Body of pancreas (tissue), 4 donors: ENCODE measurements at regions not wholly inside any gene's neighbourhood (a gene's known extent, or its start where the extent isn't known, plus 50 kb on each side); places are given as distances from the start of the nearest gene placed in this dataset.

Source experiments
- ATAC-seq: fragments of 150-250 bp; one replicate; pipeline ENCODE4 v1.9.1; 2016
- DNase-seq, 4 donors: peaks; one replicate each; pipeline ENCODE4 v3.0.0-alpha.2; 2019
- H3K27ac ChIP-seq, 4 donors: fragments of 200-600 bp; sonication (generic); 1 replicate in 3 of 4; 2 replicates in 1 of 4; pipeline versions ENCODE4 v1.5.1 to v1.6.1; 2016 to 2019; ENCODE audit warnings: mild to moderate bottlenecking in 1 of 4, mixed read lengths in 1 of 4, moderate library complexity in 1 of 4
- H3K27me3 ChIP-seq, 2 donors: fragments of 200-600 bp; sonication (generic); one replicate each; pipeline ENCODE4 v1.6.0; 2016; ENCODE audit warnings: mild to moderate bottlenecking in 1 of 2
- H3K36me3 ChIP-seq, 2 donors: fragments of 200-600 bp; sonication (generic); replicated peaks in 1 of 2; 2 replicates each; pipeline ENCODE4 v1.5.1; 2016; ENCODE audit warnings: low read depth in 2 of 2; ENCODE audit not compliant: insufficient read depth in 1 of 2
- H3K4me1 ChIP-seq: fragments of 200-600 bp; sonication (generic); one replicate; pipeline ENCODE4 v1.6.0; 2016
- H3K4me3 ChIP-seq, 2 donors: fragments of 200-600 bp; sonication (generic); 1 replicate in 1 of 2; 2 replicates in 1 of 2; pipeline ENCODE4 v1.5.1; 2016 to 2019
- H3K9me3 ChIP-seq, 3 donors: fragments of 200-600 bp; sonication (generic); 1 replicate in 2 of 3; 2 replicates in 1 of 3; pipeline ENCODE4 v1.5.1; 2016
- POLR2A ChIP-seq, 3 donors: fragments of 450-650 bp; IDR thresholded peaks; one replicate each; pipeline ENCODE4 v1.6.1; 2016; ENCODE audit warnings: antibody characterized with exemption in 3 of 3, mild to moderate bottlenecking in 2 of 3
- WGBS, 2 donors: methylation state at CpG; one replicate each; pipeline ENCODE4 v1.1.5; 2017; 5-methylcytosine and 5-hydroxymethylcytosine counted together
- intact Hi-C: fragments of 100-400 bp; cut with DNase I; formaldehyde crosslinking; loops from one replicate; pipeline ENCODE4 v1.15.1; 2023
- TF ChIP-seq, protein P1 (sequence below), 7 experiments: fragments of 450-650 bp in 4 of 7; fragments of 200-600 bp in 3 of 7; sonication (generic) in 3 of 7; IDR thresholded peaks; one replicate each; pipeline ENCODE4 v1.5.1; 2016 to 2019; ENCODE audit warnings: antibody characterized with exemption in 7 of 7

DNA sequence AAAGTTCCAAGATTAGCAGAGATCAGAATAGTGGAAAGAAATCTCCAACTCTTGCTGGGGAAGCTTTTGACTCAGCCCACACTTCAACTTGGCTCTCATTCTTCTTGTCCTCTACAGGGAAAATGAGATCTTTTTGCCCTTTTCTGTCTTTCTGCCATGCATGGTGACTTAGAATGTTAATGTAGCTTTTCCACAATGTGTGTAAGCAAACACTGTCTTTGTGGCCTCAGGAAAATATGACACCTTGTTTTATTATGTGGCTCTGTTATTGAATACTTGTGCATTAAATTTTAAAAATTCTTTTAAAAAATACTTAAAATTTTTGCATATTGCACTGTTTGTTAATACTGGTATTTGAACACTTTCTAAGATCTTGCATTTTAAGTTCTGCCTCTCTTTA is 65.4 kb upstream of the WDR75 start:
- Histone ChIP-seq H3K36me3 (no peaks in the 10 kb centered on the region), H3K4me1 (no peaks in the 10 kb centered on the region), H3K9me3 (no peaks in the 10 kb centered on the region), H3K27ac (no peak overlapping the region), H3K27me3 (no peaks in the 10 kb centered on the region), H3K4me3 (no peak overlapping the region)
- TF ChIP-seq, protein P1, sequence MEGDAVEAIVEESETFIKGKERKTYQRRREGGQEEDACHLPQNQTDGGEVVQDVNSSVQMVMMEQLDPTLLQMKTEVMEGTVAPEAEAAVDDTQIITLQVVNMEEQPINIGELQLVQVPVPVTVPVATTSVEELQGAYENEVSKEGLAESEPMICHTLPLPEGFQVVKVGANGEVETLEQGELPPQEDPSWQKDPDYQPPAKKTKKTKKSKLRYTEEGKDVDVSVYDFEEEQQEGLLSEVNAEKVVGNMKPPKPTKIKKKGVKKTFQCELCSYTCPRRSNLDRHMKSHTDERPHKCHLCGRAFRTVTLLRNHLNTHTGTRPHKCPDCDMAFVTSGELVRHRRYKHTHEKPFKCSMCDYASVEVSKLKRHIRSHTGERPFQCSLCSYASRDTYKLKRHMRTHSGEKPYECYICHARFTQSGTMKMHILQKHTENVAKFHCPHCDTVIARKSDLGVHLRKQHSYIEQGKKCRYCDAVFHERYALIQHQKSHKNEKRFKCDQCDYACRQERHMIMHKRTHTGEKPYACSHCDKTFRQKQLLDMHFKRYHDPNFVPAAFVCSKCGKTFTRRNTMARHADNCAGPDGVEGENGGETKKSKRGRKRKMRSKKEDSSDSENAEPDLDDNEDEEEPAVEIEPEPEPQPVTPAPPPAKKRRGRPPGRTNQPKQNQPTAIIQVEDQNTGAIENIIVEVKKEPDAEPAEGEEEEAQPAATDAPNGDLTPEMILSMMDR (IDR thresholded peaks at IDR 0.05) = no peak
- no peak for TF ChIP-seq POLR2A (IDR thresholded peaks at IDR 0.05)
- ATAC-seq = no peak
- DNase-seq = no peak
- intact Hi-C loops = no loop called here

DNA sequence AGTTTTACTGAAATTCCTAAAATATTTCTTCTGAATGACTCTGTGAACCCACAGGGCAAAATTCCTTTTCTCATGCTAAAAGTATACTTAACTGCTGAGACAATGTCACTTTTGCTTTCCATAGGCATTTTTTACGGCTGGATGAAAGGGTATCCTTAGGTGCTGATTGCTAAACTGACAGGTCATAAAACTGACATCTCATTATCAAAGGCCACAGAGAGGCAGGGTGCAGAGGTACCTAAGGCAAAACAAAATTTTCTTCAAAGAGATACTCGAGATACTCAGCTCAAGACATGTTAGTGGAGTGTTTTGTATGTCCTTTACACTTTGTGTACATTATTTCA is 62.0 kb upstream of the WDR75 start:
- Histone ChIP-seq H3K4me1 (no peaks in the 10 kb centered on the region), H3K27ac (no peak overlapping the region), H3K9me3 (no peaks in the 10 kb centered on the region), H3K27me3 (no peaks in the 10 kb centered on the region), H3K4me3 (no peak overlapping the region), H3K36me3 (no peaks in the 10 kb centered on the region)
- WGBS, 2 donors = 55 to 69% methylated on average over 2 of the region's 2 CpGs
- TF ChIP-seq POLR2A (IDR thresholded peaks at IDR 0.05) = no peak
- TF ChIP-seq, protein P1 (IDR thresholded peaks at IDR 0.05) = no peak
- DNase-seq = no peak
- ATAC-seq = no peak
- intact Hi-C loops = no loop called here

DNA sequence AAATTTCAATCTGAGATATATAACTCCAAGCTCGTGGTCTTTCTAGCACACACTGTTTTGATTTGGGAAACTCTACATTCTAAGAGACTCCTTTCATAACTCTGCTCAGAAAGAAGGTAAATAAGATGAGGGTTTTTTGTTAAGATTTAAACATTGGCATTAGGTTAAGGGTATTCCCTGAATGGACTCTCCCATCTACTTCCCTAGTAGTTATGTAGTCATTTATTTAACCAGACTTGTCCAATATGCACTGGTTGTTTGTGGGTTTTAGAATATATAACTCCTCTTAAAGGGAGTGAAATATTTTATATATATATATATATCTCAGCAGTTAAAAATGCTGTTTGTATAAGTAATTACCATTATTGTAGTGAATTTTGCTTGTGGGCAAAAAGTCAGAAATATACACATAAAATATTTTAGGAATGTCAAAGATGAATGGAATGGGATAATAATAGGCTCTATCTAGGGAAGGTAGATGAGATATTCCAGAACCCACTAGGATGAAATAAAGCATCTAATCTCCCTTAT is 61.5 kb upstream of the WDR75 start:
- WGBS, 2 donors = 71 to 86% methylated on average over 1 of the region's 1 CpG
- ATAC-seq = no peak
- DNase-seq = no peak
- no peaks in the 10 kb centered on the region for H3K4me1 ChIP-seq
- H3K27ac ChIP-seq = no peak overlapping the region
- H3K27me3 ChIP-seq = no peaks in the 10 kb centered on the region
- H3K36me3 ChIP-seq = no peaks in the 10 kb centered on the region
- intact Hi-C loops = no loop called here
- H3K9me3 ChIP-seq = no peaks in the 10 kb centered on the region
- H3K4me3 ChIP-seq = no peak overlapping the region
- no peak for TF ChIP-seq POLR2A (IDR thresholded peaks at IDR 0.05)
- TF ChIP-seq, protein P1 (IDR thresholded peaks at IDR 0.05) = no peak

DNA sequence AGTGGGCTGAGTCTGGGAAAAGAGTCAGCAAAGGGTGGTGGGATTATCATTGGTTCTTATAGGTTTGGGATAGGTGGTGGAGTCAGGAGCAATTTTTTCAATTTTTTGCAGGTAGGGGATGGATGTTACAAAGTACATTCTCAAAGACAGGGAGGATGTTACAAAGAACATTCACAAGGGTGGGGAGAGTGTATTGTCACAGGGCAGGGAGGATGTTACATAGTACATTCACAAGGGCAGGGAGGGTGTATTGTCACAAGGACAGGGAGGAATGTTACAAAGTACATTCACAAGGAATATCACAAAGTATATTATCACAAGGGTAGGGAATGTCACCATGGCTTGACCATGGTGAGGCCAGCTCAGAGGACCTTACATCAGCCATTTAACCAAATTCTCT is 58.6 kb upstream of the WDR75 start:
- Histone ChIP-seq H3K27ac (no peak overlapping the region), H3K27me3 (no peaks in the 10 kb centered on the region), H3K36me3 (no peaks in the 10 kb centered on the region), H3K4me3 (no peak overlapping the region), H3K4me1 (no peaks in the 10 kb centered on the region), H3K9me3 (no peaks in the 10 kb centered on the region)
- intact Hi-C loops = no loop called here
- DNase-seq (no peak), ATAC-seq (no peak)
- TF ChIP-seq, protein P1 (IDR thresholded peaks at IDR 0.05) = no peak
- TF ChIP-seq POLR2A (IDR thresholded peaks at IDR 0.05) = no peak

DNA sequence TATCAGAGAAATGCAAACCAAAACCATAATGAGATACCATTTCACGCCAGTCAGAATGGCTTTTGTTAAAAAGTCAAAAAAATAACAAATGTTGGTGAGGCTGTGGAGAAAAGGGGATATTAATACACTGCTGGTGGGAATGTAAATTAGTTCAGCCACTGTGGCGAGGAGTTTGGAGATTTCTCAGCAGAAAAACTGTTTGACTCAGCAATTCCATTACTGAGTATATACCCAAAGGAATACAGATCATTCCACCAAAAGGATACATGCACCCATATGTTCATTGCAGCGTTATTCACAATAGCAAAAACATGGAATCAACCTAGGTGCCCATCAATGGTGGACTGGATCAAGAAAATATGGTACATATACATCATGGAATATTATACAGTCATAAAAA is 54.5 kb upstream of the WDR75 start:
- 87 to 91% methylated on average over 3 of the region's 3 CpGs for WGBS, 2 donors
- H3K4me1 ChIP-seq = no peaks in the 10 kb centered on the region
- H3K9me3 ChIP-seq = no peaks in the 10 kb centered on the region
- intact Hi-C loops = no loop called here
- no peak overlapping the region for H3K27ac ChIP-seq
- no peak for DNase-seq
- no peaks in the 10 kb centered on the region for H3K27me3 ChIP-seq
- no peaks in the 10 kb centered on the region for H3K36me3 ChIP-seq
- TF ChIP-seq, protein P1 (IDR thresholded peaks at IDR 0.05) = no peak
- TF ChIP-seq POLR2A (IDR thresholded peaks at IDR 0.05) = no peak
- no peak overlapping the region for H3K4me3 ChIP-seq
- no peak for ATAC-seq
